ENCODE measurements at regions not wholly inside any gene's neighbourhood (a gene's known extent, or its start where the extent isn't known, plus 50 kb on each side); places are given as distances from the start of the nearest gene placed in this dataset.

DNA sequence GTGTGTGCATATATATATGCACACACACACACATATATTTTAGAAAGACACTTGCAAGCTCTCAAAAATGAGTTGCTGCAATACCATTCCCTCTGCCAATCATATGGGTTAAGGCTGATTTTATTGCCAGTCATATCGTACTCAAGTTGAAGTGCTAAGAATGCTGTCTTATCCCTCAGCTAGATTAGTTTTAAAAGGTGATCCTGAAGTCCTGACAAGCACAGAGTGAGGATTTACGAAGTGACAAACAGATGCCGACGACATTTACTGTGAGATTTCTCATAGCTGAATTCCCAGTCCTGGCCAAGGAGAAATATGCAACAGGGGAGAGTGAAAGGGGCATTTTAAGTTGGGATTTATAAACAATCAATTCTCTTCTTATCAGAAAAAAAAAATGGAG is 126.2 kb upstream of the RBFOX1 start:
- 0% methylated on average over 4 of the region's 4 CpGs for WGBS (ENCODE audit: low lambda C conversion rate)
- Histone ChIP-seq H4K20me1 (ENCODE audit: insufficient read depth, low read length) (no peaks in the 10 kb centered on the region), H3K79me2 (ENCODE audit: insufficient read depth, low read length) (no peaks in the 10 kb centered on the region), H3K36me3 (replicated peaks in 1 of 2; ENCODE audit: control insufficient read depth in 1 of 2, insufficient read depth in 2 of 2, low read length in 2 of 2) (no peaks in the 10 kb centered on the region), H3K9ac (ENCODE audit: insufficient read depth, low read depth, low read length) (no peak overlapping the region), H3K27ac (ENCODE audit: extremely low read length, insufficient read depth, low read length) (no peak overlapping the region), H3K4me1 (ENCODE audit: insufficient read depth, low read length) (no peaks in the 10 kb centered on the region), H2AFZ (ENCODE audit: low read length) (no peak overlapping the region), H3K4me3 (replicated peaks in 1 of 3; ENCODE audit: insufficient read depth in 1 of 3, low read depth in 2 of 3, low read length in 3 of 3) (no peak overlapping the region), H3K9me3 (ENCODE audit: low read length) (0 out of 2 replicates have a peak, but pooled peaks cover 7% of the 10 kb centered on the region), H3K27me3 (ENCODE audit: control insufficient read depth in 1 of 2, insufficient read depth in 2 of 2, low read length in 2 of 2) (no peaks in the 10 kb centered on the region), H3K4me2 (ENCODE audit: low read depth, low read length) (no peak overlapping the region)
- intact Hi-C loops (cut with micrococcal nuclease; ENCODE audit: unreplicated experiment): no loop called here
- POLR2A ChIA-PET: no interaction called here
- TF ChIP-seq NFE2 (CRISPR knock-in tag; IDR thresholded peaks at IDR 0.05) (no peak), ZNF530 (CRISPR knock-in tag; IDR thresholded peaks at IDR 0.05; ENCODE audit: low read depth) (no peak), ZNF674 (CRISPR knock-in tag; IDR thresholded peaks at IDR 0.05; ENCODE audit: low read depth) (no peak), MIER3 (CRISPR knock-in tag; IDR thresholded peaks at IDR 0.05; ENCODE audit: borderline replicate concordance) (no peak), ZNF260 (CRISPR knock-in tag; IDR thresholded peaks at IDR 0.05; ENCODE audit: borderline replicate concordance, low read depth) (no peak)
- TF ChIP-seq, protein P1, sequence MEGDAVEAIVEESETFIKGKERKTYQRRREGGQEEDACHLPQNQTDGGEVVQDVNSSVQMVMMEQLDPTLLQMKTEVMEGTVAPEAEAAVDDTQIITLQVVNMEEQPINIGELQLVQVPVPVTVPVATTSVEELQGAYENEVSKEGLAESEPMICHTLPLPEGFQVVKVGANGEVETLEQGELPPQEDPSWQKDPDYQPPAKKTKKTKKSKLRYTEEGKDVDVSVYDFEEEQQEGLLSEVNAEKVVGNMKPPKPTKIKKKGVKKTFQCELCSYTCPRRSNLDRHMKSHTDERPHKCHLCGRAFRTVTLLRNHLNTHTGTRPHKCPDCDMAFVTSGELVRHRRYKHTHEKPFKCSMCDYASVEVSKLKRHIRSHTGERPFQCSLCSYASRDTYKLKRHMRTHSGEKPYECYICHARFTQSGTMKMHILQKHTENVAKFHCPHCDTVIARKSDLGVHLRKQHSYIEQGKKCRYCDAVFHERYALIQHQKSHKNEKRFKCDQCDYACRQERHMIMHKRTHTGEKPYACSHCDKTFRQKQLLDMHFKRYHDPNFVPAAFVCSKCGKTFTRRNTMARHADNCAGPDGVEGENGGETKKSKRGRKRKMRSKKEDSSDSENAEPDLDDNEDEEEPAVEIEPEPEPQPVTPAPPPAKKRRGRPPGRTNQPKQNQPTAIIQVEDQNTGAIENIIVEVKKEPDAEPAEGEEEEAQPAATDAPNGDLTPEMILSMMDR (CRISPR knock-in tag; IDR thresholded peaks at IDR 0.05): no peak
- TF ChIP-seq, protein P2, sequence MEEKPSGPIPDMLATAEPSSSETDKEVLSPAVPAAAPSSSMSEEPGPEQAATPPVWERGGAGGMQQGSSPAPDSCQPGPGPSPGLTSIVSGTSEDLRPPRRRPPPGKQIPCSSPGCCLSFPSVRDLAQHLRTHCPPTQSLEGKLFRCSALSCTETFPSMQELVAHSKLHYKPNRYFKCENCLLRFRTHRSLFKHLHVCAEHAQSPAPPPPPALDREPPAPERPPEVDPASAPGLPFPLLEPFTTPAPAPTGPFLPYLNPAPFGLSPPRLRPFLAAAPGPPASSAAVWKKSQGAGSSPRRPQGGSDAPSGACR (CRISPR knock-in tag; IDR thresholded peaks at IDR 0.05): no peak
- TF ChIP-seq, protein P3, sequence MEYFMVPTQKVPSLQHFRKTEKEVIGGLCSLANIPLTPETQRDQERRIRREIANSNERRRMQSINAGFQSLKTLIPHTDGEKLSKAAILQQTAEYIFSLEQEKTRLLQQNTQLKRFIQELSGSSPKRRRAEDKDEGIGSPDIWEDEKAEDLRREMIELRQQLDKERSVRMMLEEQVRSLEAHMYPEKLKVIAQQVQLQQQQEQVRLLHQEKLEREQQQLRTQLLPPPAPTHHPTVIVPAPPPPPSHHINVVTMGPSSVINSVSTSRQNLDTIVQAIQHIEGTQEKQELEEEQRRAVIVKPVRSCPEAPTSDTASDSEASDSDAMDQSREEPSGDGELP (IDR thresholded peaks at IDR 0.05; ENCODE audit: borderline replicate concordance, low read depth): no peak
- in situ Hi-C loops (cut with HindIII; ENCODE audit: extremely low pct_ligation_motif_present, low pct_unique_long_range_greater_than_20kb): no loop called here
- DNase-seq (ENCODE audit: low spot score): no peak
- no TSS peak for BruUV-seq (replicated peaks)
- no peak for FAIRE-seq
- ATAC-seq: no peak
- CTCF ChIA-PET (ENCODE audit: low intra/inter-chr PET ratio, low total read pairs): no interaction called here

All from HepG2 (cell line).